ENCODE measurements at regions not wholly inside any gene's neighbourhood (a gene's known extent, or its start where the extent isn't known, plus 50 kb on each side); places are given as distances from the start of the nearest gene placed in this dataset.

- H3K36me3 ChIP-seq, result no peaks in the 10 kb centered on the region
- H3K27ac ChIP-seq (replicated peaks in 1 of 4), result no peak overlapping the region
- no peaks in the 10 kb centered on the region for H3K4me1 ChIP-seq
- intact Hi-C loops (cut with DNase I), result no loop called here
- 94% methylated on average over 2 of the region's 2 CpGs for WGBS
- H3K27me3 ChIP-seq, result no peaks in the 10 kb centered on the region
- no peak for TF ChIP-seq POLR2A (IDR thresholded peaks at IDR 0.05; ENCODE audit: low read depth)
- TF ChIP-seq EP300 (IDR thresholded peaks at IDR 0.05), result no peak
- no peak for TF ChIP-seq POLR2AphosphoS5 (IDR thresholded peaks at IDR 0.05)
- TF ChIP-seq, protein P1, sequence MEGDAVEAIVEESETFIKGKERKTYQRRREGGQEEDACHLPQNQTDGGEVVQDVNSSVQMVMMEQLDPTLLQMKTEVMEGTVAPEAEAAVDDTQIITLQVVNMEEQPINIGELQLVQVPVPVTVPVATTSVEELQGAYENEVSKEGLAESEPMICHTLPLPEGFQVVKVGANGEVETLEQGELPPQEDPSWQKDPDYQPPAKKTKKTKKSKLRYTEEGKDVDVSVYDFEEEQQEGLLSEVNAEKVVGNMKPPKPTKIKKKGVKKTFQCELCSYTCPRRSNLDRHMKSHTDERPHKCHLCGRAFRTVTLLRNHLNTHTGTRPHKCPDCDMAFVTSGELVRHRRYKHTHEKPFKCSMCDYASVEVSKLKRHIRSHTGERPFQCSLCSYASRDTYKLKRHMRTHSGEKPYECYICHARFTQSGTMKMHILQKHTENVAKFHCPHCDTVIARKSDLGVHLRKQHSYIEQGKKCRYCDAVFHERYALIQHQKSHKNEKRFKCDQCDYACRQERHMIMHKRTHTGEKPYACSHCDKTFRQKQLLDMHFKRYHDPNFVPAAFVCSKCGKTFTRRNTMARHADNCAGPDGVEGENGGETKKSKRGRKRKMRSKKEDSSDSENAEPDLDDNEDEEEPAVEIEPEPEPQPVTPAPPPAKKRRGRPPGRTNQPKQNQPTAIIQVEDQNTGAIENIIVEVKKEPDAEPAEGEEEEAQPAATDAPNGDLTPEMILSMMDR (IDR thresholded peaks at IDR 0.05), result no peak
- DNase-seq (ENCODE audit: extremely low spot score), result no peak
- no peak overlapping the region for H3K4me3 ChIP-seq
- H3K9me3 ChIP-seq, result no peaks in the 10 kb centered on the region
These were observed 763.4 kb downstream of the GBE1 start for GRCh38 chr3:80998022-80998421.

- DNase-seq (ENCODE audit: extremely low spot score), result no peak
These were observed 763.8 kb downstream of the GBE1 start for GRCh38 chr3:80997622-80998021.

DNA sequence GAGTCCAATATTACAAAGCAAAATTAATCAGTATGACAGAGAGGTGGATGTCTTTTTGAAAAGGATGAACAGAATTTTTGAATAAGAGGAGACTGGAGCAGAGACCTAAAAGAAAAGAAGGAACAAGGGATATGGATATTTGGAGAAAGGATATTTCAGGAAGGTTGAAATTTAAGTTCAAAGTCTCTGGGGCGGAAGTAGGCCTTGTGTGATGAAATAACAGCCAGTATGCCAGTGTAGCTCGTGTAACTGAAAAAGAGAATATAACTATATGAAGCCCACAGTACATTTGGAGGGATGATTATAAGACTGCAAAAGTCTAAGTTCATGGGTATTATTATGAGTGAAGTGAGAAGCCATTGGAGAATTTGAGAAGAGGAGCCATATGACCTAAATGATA lies 766.7 kb downstream of the GBE1 start:
- WGBS, result 80% methylated on average over 2 of the region's 2 CpGs

More at GRCh38 chr3:80997622-80998021, 763.8 kb downstream of the GBE1 start:
- Histone ChIP-seq H3K4me3 (no peak overlapping the region), H3K9me3 (no peaks in the 10 kb centered on the region), H3K27me3 (no peaks in the 10 kb centered on the region), H3K27ac (replicated peaks in 1 of 4) (no peak overlapping the region), H3K36me3 (no peaks in the 10 kb centered on the region), H3K4me1 (no peaks in the 10 kb centered on the region)
- TF ChIP-seq POLR2AphosphoS5 (IDR thresholded peaks at IDR 0.05) (no peak), EP300 (IDR thresholded peaks at IDR 0.05) (no peak), POLR2A (IDR thresholded peaks at IDR 0.05; ENCODE audit: low read depth) (no peak)
- TF ChIP-seq, protein P1 (IDR thresholded peaks at IDR 0.05), result no peak
- WGBS, result 85% methylated on average over 3 of the region's 3 CpGs
- intact Hi-C loops (cut with DNase I), result no loop called here

GRCh38 chr3:80994085-80994665 lies 767.3 kb downstream of the GBE1 start:
- Histone ChIP-seq H3K9me3 (no peaks in the 10 kb centered on the region), H3K27ac (replicated peaks in 1 of 4) (no peak overlapping the region), H3K4me3 (no peak overlapping the region), H3K4me1 (no peaks in the 10 kb centered on the region), H3K36me3 (no peaks in the 10 kb centered on the region), H3K27me3 (no peaks in the 10 kb centered on the region)
- 84% methylated on average over 3 of the region's 3 CpGs for WGBS
- intact Hi-C loops (cut with DNase I), result no loop called here
- TF ChIP-seq POLR2A (IDR thresholded peaks at IDR 0.05; ENCODE audit: low read depth) (no peak), POLR2AphosphoS5 (IDR thresholded peaks at IDR 0.05) (no peak), EP300 (IDR thresholded peaks at IDR 0.05) (no peak)
- TF ChIP-seq, protein P1 (IDR thresholded peaks at IDR 0.05), result no peak
- no peak for DNase-seq (ENCODE audit: extremely low spot score)

More for the DNA sequence above, 766.7 kb downstream of the GBE1 start:
- no peaks in the 10 kb centered on the region for H3K36me3 ChIP-seq
- no peak for TF ChIP-seq POLR2A (IDR thresholded peaks at IDR 0.05; ENCODE audit: low read depth)
- TF ChIP-seq, protein P1 (IDR thresholded peaks at IDR 0.05), result no peak
- no peak for TF ChIP-seq POLR2AphosphoS5 (IDR thresholded peaks at IDR 0.05)
- no peak for TF ChIP-seq EP300 (IDR thresholded peaks at IDR 0.05)
- no peak for DNase-seq (ENCODE audit: extremely low spot score)
- H3K9me3 ChIP-seq, result no peaks in the 10 kb centered on the region
- no peaks in the 10 kb centered on the region for H3K27me3 ChIP-seq
- no peaks in the 10 kb centered on the region for H3K4me1 ChIP-seq
- intact Hi-C loops (cut with DNase I), result no loop called here
- H3K27ac ChIP-seq (replicated peaks in 1 of 4), result no peak overlapping the region
- H3K4me3 ChIP-seq, result no peak overlapping the region

Data from esophagus muscularis mucosa (tissue), 4 donors.